GM21737 (cell line): ENCODE measurements at regions not wholly inside any gene's neighbourhood (a gene's known extent, or its start where the extent isn't known, plus 50 kb on each side); places are given as distances from the start of the nearest gene placed in this dataset.
A peak's percentile ranks its signal among the peaks of the same experiment; 100 is the strongest.
"Not testable (repeated sequence)": the region's sequence is repeated elsewhere in the genome, so short reads cannot be mapped to it uniquely, and the experiment has no call there.

Experiments used
- ATAC-seq: cut with Tn5 transposase; IDR thresholded peaks from one replicate; pipeline ENCODE4 v1.9.1; 2021; ENCODE audit warnings: mild to moderate bottlenecking, moderate library complexity; ENCODE audit not compliant: unreplicated experiment

DNA sequence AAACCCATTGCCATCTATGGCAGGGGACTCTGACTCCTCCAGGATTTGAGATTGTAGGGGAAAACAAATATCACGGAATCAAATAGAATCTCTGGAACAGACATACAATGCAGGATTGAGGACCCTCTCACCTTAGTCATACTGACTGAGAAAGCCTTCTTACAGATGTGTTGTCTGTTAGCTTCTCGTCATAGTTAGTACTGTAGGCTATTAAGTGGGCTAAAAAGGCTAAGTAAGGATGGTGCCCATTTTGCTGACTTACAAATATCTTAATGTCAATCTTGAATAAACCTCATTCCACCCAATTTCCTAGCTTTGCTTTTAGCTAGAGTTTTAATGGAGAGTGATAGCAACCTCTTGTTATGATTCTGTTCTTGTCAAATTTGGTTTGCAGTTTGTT is 352.4 kb downstream of the QKI start:
- ATAC-seq = no peak

- ATAC-seq = no peak
Observed at GRCh38 chr6:163765335-163765734, 350.8 kb downstream of the QKI start.

DNA sequence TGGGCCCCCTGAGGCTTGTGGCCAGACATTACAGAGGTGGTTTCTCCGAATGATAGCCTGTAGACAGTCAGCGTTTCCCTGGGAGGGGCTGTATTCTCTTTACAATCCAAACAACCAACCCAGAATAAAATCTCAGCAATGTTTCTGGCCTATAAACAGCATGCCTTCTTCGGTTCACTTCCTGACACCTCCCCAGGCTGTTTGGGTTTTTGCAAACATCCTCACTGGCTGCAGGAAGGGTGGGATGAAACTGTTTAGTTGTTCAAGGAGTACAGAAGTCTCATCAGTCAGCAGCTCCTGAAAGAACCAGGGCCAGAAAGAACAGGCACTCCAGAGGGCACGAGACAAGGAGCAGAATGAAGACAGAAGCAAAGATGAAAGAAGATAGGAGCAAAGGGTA is 350.0 kb downstream of the QKI start:
- no peak for ATAC-seq

DNA sequence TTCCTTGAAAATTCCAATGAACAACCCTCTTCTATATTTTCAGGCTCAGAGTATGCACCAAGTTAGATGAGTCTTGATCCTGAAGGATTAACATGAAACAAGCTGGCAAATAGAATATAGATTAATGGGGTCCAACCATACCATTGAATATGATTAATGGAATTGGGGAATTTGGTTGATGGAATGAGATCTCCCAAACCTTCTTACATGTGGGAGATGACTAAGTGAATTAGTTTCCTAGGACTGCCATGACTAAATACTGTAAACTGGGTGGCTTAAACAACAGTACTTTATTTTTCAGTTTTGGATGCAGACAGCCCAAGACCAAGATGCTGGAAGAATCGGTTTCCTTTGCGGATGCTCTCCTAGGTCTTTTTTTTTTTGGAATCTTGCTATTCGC is 347.0 kb downstream of the QKI start:
- no peak for ATAC-seq

- ATAC-seq = no peak
Observed at GRCh38 chr6:163760860-163761259, 346.3 kb downstream of the QKI start.

GRCh38 chr6:163759542-163759941 is 345.0 kb downstream of the QKI start:
- ATAC-seq = no peak

DNA sequence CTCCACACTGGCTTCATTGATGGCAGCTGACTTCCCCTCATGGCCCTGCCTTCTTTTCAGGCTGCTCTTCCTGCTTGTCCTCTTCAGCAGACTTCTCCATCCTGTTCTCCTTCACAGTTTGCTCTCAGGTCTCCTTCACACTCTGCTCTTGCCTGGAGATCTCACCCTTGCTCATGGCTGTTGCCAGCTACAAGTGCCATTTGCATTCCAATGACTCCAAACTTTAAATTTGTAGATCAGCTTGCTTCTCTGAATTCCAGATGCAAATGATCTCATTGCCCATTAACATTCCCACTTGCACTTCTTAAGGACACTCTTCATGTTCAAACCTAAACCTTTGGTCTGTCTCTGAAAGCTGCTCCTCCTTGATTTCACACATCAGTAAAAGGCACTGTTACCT is 343.0 kb downstream of the QKI start:
- no peak for ATAC-seq

DNA sequence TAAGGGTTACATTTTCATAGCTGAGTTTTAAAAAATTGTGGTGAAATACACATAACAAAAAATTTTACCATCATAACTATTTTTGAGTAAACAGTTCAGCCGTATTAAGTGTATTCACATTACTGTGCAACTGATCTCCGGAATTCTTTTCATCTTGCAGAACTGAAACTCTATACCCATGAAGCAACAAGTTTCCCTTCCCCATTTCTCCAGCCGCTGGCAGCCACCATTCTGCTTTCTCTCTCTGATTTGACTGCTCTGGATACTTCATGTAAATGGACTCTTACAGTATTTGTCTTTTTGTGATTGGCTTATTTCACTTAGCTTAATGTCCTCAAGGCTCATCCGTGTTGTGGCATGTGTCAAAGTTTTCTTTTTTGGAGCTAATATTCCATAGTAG is 341.6 kb downstream of the QKI start:
- peak; percentile 99 for ATAC-seq

GRCh38 chr6:163754866-163755265 is 340.3 kb downstream of the QKI start:
- ATAC-seq = no peak

DNA sequence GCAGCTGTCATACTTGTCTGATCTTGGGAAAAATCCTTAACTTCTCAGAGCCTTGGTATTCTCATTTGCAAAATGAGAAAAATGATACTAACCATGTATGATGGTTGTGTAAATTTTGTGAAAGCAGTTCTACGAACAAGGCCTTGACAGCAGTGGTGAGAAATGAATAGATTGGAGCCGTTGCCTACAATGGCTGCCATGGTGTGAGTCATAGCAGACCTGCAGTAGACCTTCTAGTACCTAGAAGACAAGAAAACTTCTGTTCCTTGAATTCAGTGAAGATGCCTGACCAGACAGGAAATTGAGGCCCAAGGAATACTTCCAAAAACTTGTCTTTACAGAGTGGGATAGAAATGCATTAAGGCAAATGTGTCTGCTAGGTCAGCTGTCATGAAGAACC is 338.9 kb downstream of the QKI start:
- no peak for ATAC-seq

GRCh38 chr6:163752446-163752845 is 337.9 kb downstream of the QKI start:
- ATAC-seq = no peak

DNA sequence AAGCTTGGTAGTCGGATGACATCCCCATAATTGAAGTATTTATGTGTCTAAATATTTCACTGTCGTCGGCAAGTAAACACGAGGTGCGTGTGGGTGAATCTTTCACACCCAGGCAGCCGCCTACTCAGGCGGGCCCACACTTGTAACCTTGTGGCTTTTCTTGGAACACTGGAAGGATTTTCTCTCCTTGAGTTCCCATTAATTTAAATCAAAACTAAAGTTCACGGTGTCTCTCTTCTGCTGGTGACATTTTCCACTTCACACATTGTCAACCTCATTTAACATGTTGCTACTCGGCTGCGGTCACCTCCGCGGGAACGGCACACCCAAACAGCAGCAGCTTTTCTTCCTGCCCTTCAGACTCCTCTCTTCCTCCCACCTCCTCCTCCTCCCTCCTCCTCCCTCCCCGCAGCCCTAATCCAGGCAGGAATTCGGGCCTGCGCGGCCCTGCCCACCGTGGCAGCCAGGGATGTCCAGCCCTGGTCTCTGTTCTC is 336.6 kb downstream of the QKI start:
- no peak for ATAC-seq

- ATAC-seq = no peak
Observed at GRCh38 chr6:163750431-163751031, 336.0 kb downstream of the QKI start.

DNA sequence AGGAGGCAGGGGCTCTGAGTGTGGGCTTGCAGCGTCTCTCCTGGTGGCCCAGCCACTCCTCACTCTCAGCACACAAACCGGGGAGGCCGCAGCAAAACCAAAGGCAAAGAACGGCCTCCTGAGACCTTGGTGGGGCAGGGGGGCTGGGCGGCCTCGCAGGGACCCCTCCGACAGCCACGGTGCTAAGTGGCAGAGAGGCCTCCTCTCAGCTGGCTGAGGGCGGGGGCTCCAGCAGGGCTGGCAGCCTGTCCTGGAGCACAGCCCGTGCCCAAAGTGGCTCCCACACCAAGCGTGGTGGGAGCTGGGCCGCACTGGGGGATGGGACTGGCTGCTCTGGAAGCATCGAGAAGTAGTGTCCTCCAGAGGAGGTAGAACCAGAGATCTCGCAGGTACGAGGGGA is 334.4 kb downstream of the QKI start:
- no peak for ATAC-seq

DNA sequence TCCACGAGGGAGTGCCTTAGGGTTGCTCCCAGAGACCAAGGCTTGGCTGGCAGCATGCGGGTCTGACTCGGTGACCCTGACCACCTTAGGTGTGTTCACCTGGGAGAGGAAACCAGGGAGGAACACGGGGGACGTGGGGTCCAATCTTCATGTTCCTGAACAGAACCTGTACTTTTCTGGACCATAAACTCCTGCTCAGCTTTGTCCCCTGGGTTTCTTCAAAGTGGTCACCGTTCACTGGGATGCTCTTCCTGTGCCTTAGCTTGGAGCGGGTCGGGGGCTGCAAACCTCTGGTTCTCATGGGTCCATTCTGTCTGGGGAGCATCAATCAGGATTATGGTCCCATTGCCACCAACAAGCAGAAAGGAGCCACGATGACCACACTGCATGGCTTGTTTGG is 333.5 kb downstream of the QKI start:
- no peak for ATAC-seq

DNA sequence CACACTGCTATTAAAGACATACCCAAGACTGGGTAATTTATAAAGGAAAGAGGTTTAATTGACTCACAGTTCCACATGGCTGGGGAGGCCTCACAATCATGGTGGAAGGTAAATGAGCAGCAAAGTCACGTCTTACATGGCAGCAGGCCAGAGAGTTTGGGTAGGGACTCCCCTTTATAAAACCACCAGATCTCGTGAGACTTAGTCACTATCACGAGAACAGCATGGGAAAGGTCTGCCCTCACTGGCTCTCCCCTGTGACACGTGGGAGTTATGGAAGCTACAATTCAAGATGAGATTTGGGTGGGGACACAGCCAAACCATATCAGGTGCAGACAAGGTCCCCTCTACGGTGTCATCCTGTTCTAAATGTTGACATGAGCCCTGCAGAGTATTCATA is 332.5 kb downstream of the QKI start:
- ATAC-seq = not testable (repeated sequence)

- no peak for ATAC-seq
Observed at GRCh38 chr6:163745536-163746400, 331.2 kb downstream of the QKI start.

GRCh38 chr6:163744256-163744925 is 329.9 kb downstream of the QKI start:
- no peak for ATAC-seq

- ATAC-seq = no peak
Observed at GRCh38 chr6:163743796-163744195, 329.3 kb downstream of the QKI start.

GRCh38 chr6:163741743-163742363 is 327.3 kb downstream of the QKI start:
- ATAC-seq = no peak

DNA sequence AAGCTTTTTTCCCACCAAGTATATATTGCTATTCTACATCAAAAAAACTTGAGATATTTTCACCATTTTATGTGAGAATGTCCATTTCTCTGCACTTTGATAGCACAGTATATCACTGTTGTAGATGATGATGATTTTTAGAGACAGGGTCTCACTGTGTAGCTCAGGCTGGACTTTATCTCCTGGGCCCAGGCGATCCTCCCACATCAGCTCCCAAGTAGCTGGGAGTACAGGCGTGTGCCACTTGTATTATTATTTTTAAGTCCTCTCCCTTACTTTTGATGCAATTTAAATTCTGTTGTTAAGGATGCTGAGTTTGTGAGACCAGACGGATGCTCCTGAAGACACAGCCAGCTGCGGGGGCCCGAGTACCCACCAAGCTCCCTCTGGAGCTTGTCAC is 326.8 kb downstream of the QKI start:
- ATAC-seq = no peak
